ENCODE measurements at regions not wholly inside any gene's neighbourhood (a gene's known extent, or its start where the extent isn't known, plus 50 kb on each side); places are given as distances from the start of the nearest gene placed in this dataset.

- no peaks in the 10 kb centered on the region for H3K9me3 ChIP-seq
- no peaks in the 10 kb centered on the region for H3K36me3 ChIP-seq
- 35 to 55% methylated on average over 3 to 5 of the region's 11 CpGs for WGBS, 2 donors (ENCODE audit: low coverage in 1 of 2)
- no peak overlapping the region for H3K27ac ChIP-seq
- TF ChIP-seq, protein P1, sequence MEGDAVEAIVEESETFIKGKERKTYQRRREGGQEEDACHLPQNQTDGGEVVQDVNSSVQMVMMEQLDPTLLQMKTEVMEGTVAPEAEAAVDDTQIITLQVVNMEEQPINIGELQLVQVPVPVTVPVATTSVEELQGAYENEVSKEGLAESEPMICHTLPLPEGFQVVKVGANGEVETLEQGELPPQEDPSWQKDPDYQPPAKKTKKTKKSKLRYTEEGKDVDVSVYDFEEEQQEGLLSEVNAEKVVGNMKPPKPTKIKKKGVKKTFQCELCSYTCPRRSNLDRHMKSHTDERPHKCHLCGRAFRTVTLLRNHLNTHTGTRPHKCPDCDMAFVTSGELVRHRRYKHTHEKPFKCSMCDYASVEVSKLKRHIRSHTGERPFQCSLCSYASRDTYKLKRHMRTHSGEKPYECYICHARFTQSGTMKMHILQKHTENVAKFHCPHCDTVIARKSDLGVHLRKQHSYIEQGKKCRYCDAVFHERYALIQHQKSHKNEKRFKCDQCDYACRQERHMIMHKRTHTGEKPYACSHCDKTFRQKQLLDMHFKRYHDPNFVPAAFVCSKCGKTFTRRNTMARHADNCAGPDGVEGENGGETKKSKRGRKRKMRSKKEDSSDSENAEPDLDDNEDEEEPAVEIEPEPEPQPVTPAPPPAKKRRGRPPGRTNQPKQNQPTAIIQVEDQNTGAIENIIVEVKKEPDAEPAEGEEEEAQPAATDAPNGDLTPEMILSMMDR (IDR thresholded peaks at IDR 0.05) = no peak
- TF ChIP-seq POLR2A (IDR thresholded peaks at IDR 0.05) (no peak), EP300 (IDR thresholded peaks at IDR 0.05) (no peak), POLR2AphosphoS5 (IDR thresholded peaks at IDR 0.05) (no peak)
- no peak overlapping the region for H3K4me3 ChIP-seq
- no peaks in the 10 kb centered on the region for H3K4me1 ChIP-seq
- no peaks in the 10 kb centered on the region for H3K27me3 ChIP-seq
- no peak for ATAC-seq
These were observed 59.1 kb downstream of the CEBPB start for GRCh38 chr20:50249447-50250388.

- WGBS, 2 donors (ENCODE audit: low coverage in 1 of 2) = 84% methylated on average over 3 of the region's 15 CpGs; no CpG with 5 or more reads in 1 of the 2 donors
- Histone ChIP-seq H3K9me3 (no peaks in the 10 kb centered on the region), H3K4me1 (no peaks in the 10 kb centered on the region), H3K27ac (no peak overlapping the region), H3K36me3 (no peaks in the 10 kb centered on the region), H3K4me3 (no peak overlapping the region), H3K27me3 (no peaks in the 10 kb centered on the region)
- TF ChIP-seq EP300 (IDR thresholded peaks at IDR 0.05) (no peak), POLR2A (IDR thresholded peaks at IDR 0.05) (no peak), POLR2AphosphoS5 (IDR thresholded peaks at IDR 0.05) (no peak)
- TF ChIP-seq, protein P1 (IDR thresholded peaks at IDR 0.05) = no peak
- no peak for ATAC-seq
These were observed 60.2 kb downstream of the CEBPB start for GRCh38 chr20:50250679-50251382.

GRCh38 chr20:50251383-50251748 is 60.7 kb downstream of the CEBPB start:
- Histone ChIP-seq H3K9me3 (no peaks in the 10 kb centered on the region), H3K4me1 (no peaks in the 10 kb centered on the region), H3K4me3 (no peak overlapping the region), H3K27ac (no peak overlapping the region), H3K27me3 (no peaks in the 10 kb centered on the region), H3K36me3 (no peaks in the 10 kb centered on the region)
- no peak for ATAC-seq
- TF ChIP-seq POLR2A (IDR thresholded peaks at IDR 0.05) (no peak), POLR2AphosphoS5 (IDR thresholded peaks at IDR 0.05) (no peak), EP300 (IDR thresholded peaks at IDR 0.05) (no peak)
- TF ChIP-seq, protein P1 (IDR thresholded peaks at IDR 0.05) = no peak
- 91 to 100% methylated on average over 4 to 5 of the region's 11 CpGs for WGBS, 2 donors (ENCODE audit: low coverage in 1 of 2)

- 47 to 62% methylated on average over 4 to 7 of the region's 7 CpGs for WGBS, 2 donors (ENCODE audit: low coverage in 1 of 2)
- no peak for TF ChIP-seq POLR2A (IDR thresholded peaks at IDR 0.05)
- TF ChIP-seq, protein P1 (IDR thresholded peaks at IDR 0.05) = no peak
- TF ChIP-seq POLR2AphosphoS5 (IDR thresholded peaks at IDR 0.05) = no peak
- no peak for TF ChIP-seq EP300 (IDR thresholded peaks at IDR 0.05)
- Histone ChIP-seq H3K27me3 (no peaks in the 10 kb centered on the region), H3K36me3 (no peaks in the 10 kb centered on the region), H3K4me1 (no peaks in the 10 kb centered on the region), H3K27ac (no peak overlapping the region), H3K9me3 (no peaks in the 10 kb centered on the region), H3K4me3 (no peak overlapping the region)
- ATAC-seq = no peak
These were observed 61.4 kb downstream of the CEBPB start for GRCh38 chr20:50251992-50252511.

Measured in gastroesophageal sphincter (tissue), 4 donors.